ENCODE measurements at regions not wholly inside any gene's neighbourhood (a gene's known extent, or its start where the extent isn't known, plus 50 kb on each side); places are given as distances from the start of the nearest gene placed in this dataset. TPM values are rescaled to one million over a fixed set of nuclear protein-coding genes. Genes with fewer than 3 reads are reported as not detected.

GRCh38 chr9:101791533-101791932 is 53.1 kb upstream of the GRIN3A start:
- Histone ChIP-seq H3K23ac (ENCODE audit: low read depth, low read length, poor library complexity) (no peak overlapping the region), H3K9me3 (replicated peaks in 1 of 2; ENCODE audit: control insufficient read depth in 2 of 2, insufficient read depth in 1 of 2, low read depth in 1 of 2, low read length in 2 of 2) (no peaks in the 10 kb centered on the region), H3K27ac (replicated peaks; ENCODE audit: low read length) (no peak overlapping the region), H3K4me1 (ENCODE audit: control insufficient read depth in 2 of 2, insufficient read depth in 1 of 2, low read depth in 1 of 2, low read length in 2 of 2) (no peaks in the 10 kb centered on the region), H3K18ac (ENCODE audit: low read length) (no peak overlapping the region), H3K36me3 (replicated peaks in 1 of 2; ENCODE audit: control insufficient read depth in 2 of 2, insufficient read depth in 2 of 2, low read length in 2 of 2) (no peaks in the 10 kb centered on the region), H3K4ac (ENCODE audit: low read length) (no peak overlapping the region), H2BK12ac (ENCODE audit: low read length) (no peak overlapping the region), H2AK5ac (ENCODE audit: low read depth, low read length) (no peak overlapping the region), H3K27me3 (ENCODE audit: control insufficient read depth in 3 of 3, insufficient read depth in 3 of 3, low read depth in 1 of 3, low read length in 3 of 3) (no peaks in the 10 kb centered on the region), H3K4me3 (ENCODE audit: low read length in 2 of 2) (no peak overlapping the region), H3K9ac (ENCODE audit: low read depth, low read length, poor library complexity) (no peak overlapping the region), H2BK120ac (ENCODE audit: low read depth, low read length) (no peak overlapping the region), H2BK5ac (ENCODE audit: low read length) (no peak overlapping the region), H3K4me2 (ENCODE audit: insufficient read depth, low read length, poor library complexity, severe bottlenecking) (no peak overlapping the region), H3K79me1 (ENCODE audit: low read depth, low read length) (no peaks in the 10 kb centered on the region), H2AFZ (ENCODE audit: low read length) (no peak overlapping the region), H4K91ac (ENCODE audit: low read depth, low read length, poor library complexity) (no peak overlapping the region), H2BK15ac (ENCODE audit: low read length) (no peak overlapping the region), H3K14ac (ENCODE audit: low read length) (no peak overlapping the region), H4K8ac (ENCODE audit: low read depth, low read length) (no peak overlapping the region)
- no CpG with 5 or more reads among the region's 6 CpGs for WGBS, 2 donors (ENCODE audit: extremely low coverage in 2 of 2, insufficient read length in 2 of 2, insufficient replicate concordance in 1 of 2)
- DNase-seq (ENCODE audit: low spot score): no peak

Small RNAs in the stretch of these regions (small RNA-seq; reads per million reads assigned to genes)
- gene RNU6-329P (ENCODE audit: insufficient read depth): not detected

All from neuronal stem cell (in vitro differentiated cells).